ENCODE measurements at regions not wholly inside any gene's neighbourhood (a gene's known extent, or its start where the extent isn't known, plus 50 kb on each side); places are given as distances from the start of the nearest gene placed in this dataset.

DNA sequence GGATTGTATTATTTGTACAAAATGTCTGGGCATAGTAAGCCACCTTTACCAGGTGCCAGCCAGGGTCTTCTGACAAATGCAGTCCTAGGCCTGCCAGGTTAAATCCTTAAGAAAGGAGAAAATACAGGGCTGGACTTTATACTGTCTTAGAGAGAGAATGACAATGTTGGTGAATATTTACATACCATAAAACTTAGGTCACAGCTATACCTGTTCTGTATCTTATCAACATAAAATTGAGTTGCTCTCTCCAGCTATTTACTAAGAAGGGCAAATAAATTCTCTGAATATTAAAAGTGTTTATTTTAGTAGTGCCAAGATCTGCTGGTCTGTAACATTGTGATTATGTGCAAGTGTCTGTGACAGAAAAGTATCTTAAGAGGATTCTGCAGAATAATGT, 971.1 kb downstream of the AACS start:
- Histone ChIP-seq H4K20me1 (ENCODE audit: insufficient read depth, low read length) (no peaks in the 10 kb centered on the region), H3K27me3 (ENCODE audit: insufficient read depth, low read length) (no peaks in the 10 kb centered on the region), H3K4me2 (ENCODE audit: low read length) (no peak overlapping the region), H3K36me3 (ENCODE audit: insufficient read depth, low read length) (no peaks in the 10 kb centered on the region), H3K9ac (ENCODE audit: low read length) (no peak overlapping the region), H3K4me3 (ENCODE audit: low read depth, low read length, poor library complexity, severe bottlenecking) (no peak overlapping the region), H3K79me2 (ENCODE audit: insufficient read depth, low read length) (no peaks in the 10 kb centered on the region), H3K4me1 (ENCODE audit: insufficient read depth, low read length, severe bottlenecking) (no peaks in the 10 kb centered on the region), H3K27ac (ENCODE audit: low read depth, low read length, poor library complexity, severe bottlenecking) (no peak overlapping the region), H3F3A (ENCODE audit: insufficient read depth, low read length) (no peaks in the 10 kb centered on the region), H2AFZ (ENCODE audit: low read length) (no peak overlapping the region), H3K9me2 (ENCODE audit: low read depth, low read length) (no peaks in the 10 kb centered on the region), H3K9me3 (ENCODE audit: low read length) (no peaks in the 10 kb centered on the region)
- TF ChIP-seq, protein P1, sequence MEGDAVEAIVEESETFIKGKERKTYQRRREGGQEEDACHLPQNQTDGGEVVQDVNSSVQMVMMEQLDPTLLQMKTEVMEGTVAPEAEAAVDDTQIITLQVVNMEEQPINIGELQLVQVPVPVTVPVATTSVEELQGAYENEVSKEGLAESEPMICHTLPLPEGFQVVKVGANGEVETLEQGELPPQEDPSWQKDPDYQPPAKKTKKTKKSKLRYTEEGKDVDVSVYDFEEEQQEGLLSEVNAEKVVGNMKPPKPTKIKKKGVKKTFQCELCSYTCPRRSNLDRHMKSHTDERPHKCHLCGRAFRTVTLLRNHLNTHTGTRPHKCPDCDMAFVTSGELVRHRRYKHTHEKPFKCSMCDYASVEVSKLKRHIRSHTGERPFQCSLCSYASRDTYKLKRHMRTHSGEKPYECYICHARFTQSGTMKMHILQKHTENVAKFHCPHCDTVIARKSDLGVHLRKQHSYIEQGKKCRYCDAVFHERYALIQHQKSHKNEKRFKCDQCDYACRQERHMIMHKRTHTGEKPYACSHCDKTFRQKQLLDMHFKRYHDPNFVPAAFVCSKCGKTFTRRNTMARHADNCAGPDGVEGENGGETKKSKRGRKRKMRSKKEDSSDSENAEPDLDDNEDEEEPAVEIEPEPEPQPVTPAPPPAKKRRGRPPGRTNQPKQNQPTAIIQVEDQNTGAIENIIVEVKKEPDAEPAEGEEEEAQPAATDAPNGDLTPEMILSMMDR (IDR thresholded peaks at IDR 0.05; ENCODE audit: low read length), result no peak
- no peak for TF ChIP-seq EZH2 (IDR thresholded peaks at IDR 0.05; ENCODE audit: borderline replicate concordance, low read length)

DNA sequence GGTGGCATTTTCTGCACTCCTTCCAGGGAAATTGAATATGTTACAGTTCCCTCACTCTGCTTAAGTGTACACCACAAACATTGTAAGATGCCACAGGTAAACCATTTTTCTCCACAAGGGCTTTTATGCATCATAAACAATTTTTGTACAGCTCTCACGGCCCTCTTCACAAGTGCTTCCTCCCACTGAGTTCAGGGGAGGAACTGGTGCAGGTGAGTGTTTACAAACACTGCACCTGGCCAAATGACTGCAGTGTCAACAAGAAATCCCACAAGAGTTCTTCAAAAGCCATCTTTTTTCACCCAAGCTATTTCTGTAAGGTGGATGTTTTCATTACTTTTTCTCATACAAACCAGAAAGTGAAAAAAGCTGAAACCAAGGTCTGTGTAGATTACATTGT, 973.2 kb downstream of the AACS start:
- no peak overlapping the region for H3K27ac ChIP-seq (ENCODE audit: low read depth, low read length, poor library complexity, severe bottlenecking)
- no peaks in the 10 kb centered on the region for H3K9me3 ChIP-seq (ENCODE audit: low read length)
- H3K4me2 ChIP-seq (ENCODE audit: low read length), result no peak overlapping the region
- no peaks in the 10 kb centered on the region for H4K20me1 ChIP-seq (ENCODE audit: insufficient read depth, low read length)
- H3K4me3 ChIP-seq (ENCODE audit: low read depth, low read length, poor library complexity, severe bottlenecking), result no peak overlapping the region
- TF ChIP-seq, protein P1 (IDR thresholded peaks at IDR 0.05; ENCODE audit: low read length), result no peak
- no peak for TF ChIP-seq EZH2 (IDR thresholded peaks at IDR 0.05; ENCODE audit: borderline replicate concordance, low read length)
- H3K4me1 ChIP-seq (ENCODE audit: insufficient read depth, low read length, severe bottlenecking), result no peaks in the 10 kb centered on the region
- H3K36me3 ChIP-seq (ENCODE audit: insufficient read depth, low read length), result no peaks in the 10 kb centered on the region
- no peaks in the 10 kb centered on the region for H3K27me3 ChIP-seq (ENCODE audit: insufficient read depth, low read length)
- no peak overlapping the region for H2AFZ ChIP-seq (ENCODE audit: low read length)
- no peaks in the 10 kb centered on the region for H3K9me2 ChIP-seq (ENCODE audit: low read depth, low read length)
- no peaks in the 10 kb centered on the region for H3F3A ChIP-seq (ENCODE audit: insufficient read depth, low read length)
- H3K79me2 ChIP-seq (ENCODE audit: insufficient read depth, low read length), result no peaks in the 10 kb centered on the region
- no peak overlapping the region for H3K9ac ChIP-seq (ENCODE audit: low read length)

DNA sequence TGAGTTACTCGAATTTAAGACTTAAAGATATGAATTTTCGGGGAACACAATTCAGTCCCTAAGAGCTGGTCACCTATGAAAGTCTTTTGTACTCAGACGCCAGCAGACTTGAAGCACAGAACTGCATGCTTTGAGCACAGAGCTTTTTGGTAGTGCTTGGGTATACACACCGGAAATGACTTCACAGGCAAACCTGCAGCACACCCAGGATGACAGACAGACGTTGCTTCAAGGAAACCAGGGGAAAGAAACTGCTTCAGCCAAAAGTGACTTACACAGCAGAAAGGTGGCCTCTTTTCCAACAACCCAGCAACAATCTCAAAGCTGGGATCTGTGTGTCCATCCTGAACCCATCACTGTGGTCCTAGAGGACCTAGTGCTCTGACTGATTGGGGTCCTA, 975.1 kb downstream of the AACS start:
- Histone ChIP-seq H3K27ac (ENCODE audit: low read depth, low read length, poor library complexity, severe bottlenecking) (no peak overlapping the region), H4K20me1 (ENCODE audit: insufficient read depth, low read length) (no peaks in the 10 kb centered on the region), H3K9me3 (ENCODE audit: low read length) (no peaks in the 10 kb centered on the region), H3K9me2 (ENCODE audit: low read depth, low read length) (no peaks in the 10 kb centered on the region), H3K36me3 (ENCODE audit: insufficient read depth, low read length) (no peaks in the 10 kb centered on the region), H3K9ac (ENCODE audit: low read length) (no peak overlapping the region), H3K4me3 (ENCODE audit: low read depth, low read length, poor library complexity, severe bottlenecking) (no peak overlapping the region), H2AFZ (ENCODE audit: low read length) (no peak overlapping the region), H3K4me2 (ENCODE audit: low read length) (no peak overlapping the region), H3K4me1 (ENCODE audit: insufficient read depth, low read length, severe bottlenecking) (no peaks in the 10 kb centered on the region), H3F3A (ENCODE audit: insufficient read depth, low read length) (no peaks in the 10 kb centered on the region), H3K27me3 (ENCODE audit: insufficient read depth, low read length) (no peaks in the 10 kb centered on the region), H3K79me2 (ENCODE audit: insufficient read depth, low read length) (no peaks in the 10 kb centered on the region)
- TF ChIP-seq, protein P1 (IDR thresholded peaks at IDR 0.05; ENCODE audit: low read length), result no peak
- TF ChIP-seq EZH2 (IDR thresholded peaks at IDR 0.05; ENCODE audit: borderline replicate concordance, low read length), result no peak
